ENCODE measurements at regions not wholly inside any gene's neighbourhood (a gene's known extent, or its start where the extent isn't known, plus 50 kb on each side); places are given as distances from the start of the nearest gene placed in this dataset.

DNA sequence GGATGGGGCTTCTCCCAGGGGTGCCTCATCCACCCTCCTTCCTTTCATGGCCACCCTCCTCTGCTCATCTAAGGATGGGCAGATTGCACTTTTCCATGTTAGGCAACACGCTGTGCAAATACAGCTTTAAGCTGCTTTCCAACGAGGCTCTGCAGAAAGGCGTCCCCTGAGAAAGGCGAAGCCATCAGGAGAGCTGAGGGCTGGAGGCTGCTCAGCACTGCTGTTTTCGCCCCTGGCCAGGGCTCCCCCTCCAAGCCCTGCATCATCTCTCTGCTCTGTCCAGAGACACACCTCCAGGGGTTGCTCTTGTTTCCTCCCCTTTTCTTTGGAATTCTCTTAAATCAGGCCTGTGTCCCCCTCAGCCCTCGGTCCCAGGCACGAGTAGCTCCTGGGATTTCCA lies 526.1 kb downstream of the CDH26 start:
- TF ChIP-seq EZH2 (optimal IDR thresholded peaks at IDR 0.05; ENCODE audit: low read depth, low read length) = no peak
- TF ChIP-seq, protein P1, sequence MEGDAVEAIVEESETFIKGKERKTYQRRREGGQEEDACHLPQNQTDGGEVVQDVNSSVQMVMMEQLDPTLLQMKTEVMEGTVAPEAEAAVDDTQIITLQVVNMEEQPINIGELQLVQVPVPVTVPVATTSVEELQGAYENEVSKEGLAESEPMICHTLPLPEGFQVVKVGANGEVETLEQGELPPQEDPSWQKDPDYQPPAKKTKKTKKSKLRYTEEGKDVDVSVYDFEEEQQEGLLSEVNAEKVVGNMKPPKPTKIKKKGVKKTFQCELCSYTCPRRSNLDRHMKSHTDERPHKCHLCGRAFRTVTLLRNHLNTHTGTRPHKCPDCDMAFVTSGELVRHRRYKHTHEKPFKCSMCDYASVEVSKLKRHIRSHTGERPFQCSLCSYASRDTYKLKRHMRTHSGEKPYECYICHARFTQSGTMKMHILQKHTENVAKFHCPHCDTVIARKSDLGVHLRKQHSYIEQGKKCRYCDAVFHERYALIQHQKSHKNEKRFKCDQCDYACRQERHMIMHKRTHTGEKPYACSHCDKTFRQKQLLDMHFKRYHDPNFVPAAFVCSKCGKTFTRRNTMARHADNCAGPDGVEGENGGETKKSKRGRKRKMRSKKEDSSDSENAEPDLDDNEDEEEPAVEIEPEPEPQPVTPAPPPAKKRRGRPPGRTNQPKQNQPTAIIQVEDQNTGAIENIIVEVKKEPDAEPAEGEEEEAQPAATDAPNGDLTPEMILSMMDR (IDR thresholded peaks at IDR 0.05; ENCODE audit: low read length) = no peak
